ENCODE measurements at regions not wholly inside any gene's neighbourhood (a gene's known extent, or its start where the extent isn't known, plus 50 kb on each side); places are given as distances from the start of the nearest gene placed in this dataset.

GRCh38 chr9:72428329-72428728 is 63.3 kb upstream of the ZFAND5 start:
- TF ChIP-seq CTCF (conservative IDR thresholded peaks at IDR 0.05) = no peak
- DNase-seq (ENCODE audit: low read depth, low spot score) = no peak
- H3K36me3 Mint-ChIP-seq (ENCODE audit: low read depth) = no peaks in the 10 kb centered on the region
- no peak overlapping the region for H3K4me3 Mint-ChIP-seq
- no peaks in the 10 kb centered on the region for H3K27me3 Mint-ChIP-seq (ENCODE audit: low read depth)
- no peaks in the 10 kb centered on the region for H3K4me1 Mint-ChIP-seq
- H3K27ac Mint-ChIP-seq (ENCODE audit: unreplicated experiment) = peak overlapping the region; percentile 59
- H3K9me3 Mint-ChIP-seq = no peaks in the 10 kb centered on the region

GRCh38 chr9:72427801-72428200 is 62.8 kb upstream of the ZFAND5 start:
- H3K4me1 Mint-ChIP-seq = no peaks in the 10 kb centered on the region
- no peak overlapping the region for H3K27ac Mint-ChIP-seq (ENCODE audit: unreplicated experiment)
- DNase-seq (ENCODE audit: low read depth, low spot score) = no peak
- no peaks in the 10 kb centered on the region for H3K36me3 Mint-ChIP-seq (ENCODE audit: low read depth)
- no peaks in the 10 kb centered on the region for H3K9me3 Mint-ChIP-seq
- no peak overlapping the region for H3K4me3 Mint-ChIP-seq
- H3K27me3 Mint-ChIP-seq (ENCODE audit: low read depth) = no peaks in the 10 kb centered on the region
- no peak for TF ChIP-seq CTCF (conservative IDR thresholded peaks at IDR 0.05)

- Mint-ChIP-seq H3K9me3 (no peaks in the 10 kb centered on the region), H3K4me1 (no peaks in the 10 kb centered on the region), H3K27me3 (ENCODE audit: low read depth) (no peaks in the 10 kb centered on the region), H3K36me3 (ENCODE audit: low read depth) (no peaks in the 10 kb centered on the region), H3K27ac (ENCODE audit: unreplicated experiment) (no peak overlapping the region), H3K4me3 (no peak overlapping the region)
- DNase-seq (ENCODE audit: low read depth, low spot score) = no peak
- TF ChIP-seq CTCF (conservative IDR thresholded peaks at IDR 0.05) = no peak
These were observed 59.1 kb upstream of the ZFAND5 start for GRCh38 chr9:72424131-72424530.

- Mint-ChIP-seq H3K4me3 (no peak overlapping the region), H3K4me1 (no peaks in the 10 kb centered on the region), H3K36me3 (ENCODE audit: low read depth) (no peaks in the 10 kb centered on the region), H3K9me3 (no peaks in the 10 kb centered on the region), H3K27me3 (ENCODE audit: low read depth) (no peaks in the 10 kb centered on the region), H3K27ac (ENCODE audit: unreplicated experiment) (no peak overlapping the region)
- TF ChIP-seq CTCF (conservative IDR thresholded peaks at IDR 0.05) = no peak
- no peak for DNase-seq (ENCODE audit: low read depth, low spot score)
These were observed 57.2 kb upstream of the ZFAND5 start for GRCh38 chr9:72422214-72422613.

- Mint-ChIP-seq H3K27ac (ENCODE audit: unreplicated experiment) (no peak overlapping the region), H3K4me3 (no peak overlapping the region), H3K27me3 (ENCODE audit: low read depth) (no peaks in the 10 kb centered on the region), H3K36me3 (ENCODE audit: low read depth) (no peaks in the 10 kb centered on the region), H3K4me1 (no peaks in the 10 kb centered on the region), H3K9me3 (no peaks in the 10 kb centered on the region)
- DNase-seq (ENCODE audit: low read depth, low spot score) = no peak
- no peak for TF ChIP-seq CTCF (conservative IDR thresholded peaks at IDR 0.05)
These were observed 55.8 kb upstream of the ZFAND5 start for GRCh38 chr9:72420783-72421182.

GRCh38 chr9:72415948-72416347 is 50.9 kb upstream of the ZFAND5 start:
- H3K27me3 Mint-ChIP-seq (ENCODE audit: low read depth) = no peaks in the 10 kb centered on the region
- H3K36me3 Mint-ChIP-seq (ENCODE audit: low read depth) = no peaks in the 10 kb centered on the region
- no peak for TF ChIP-seq CTCF (conservative IDR thresholded peaks at IDR 0.05)

More at GRCh38 chr9:72415948-72416347, 50.9 kb upstream of the ZFAND5 start:
- Mint-ChIP-seq H3K9me3 (no peaks in the 10 kb centered on the region), H3K27ac (ENCODE audit: unreplicated experiment) (no peak overlapping the region), H3K4me1 (no peaks in the 10 kb centered on the region), H3K4me3 (no peak overlapping the region)
- DNase-seq (ENCODE audit: low read depth, low spot score) = no peak
